ENCODE measurements at regions not wholly inside any gene's neighbourhood (a gene's known extent, or its start where the extent isn't known, plus 50 kb on each side); places are given as distances from the start of the nearest gene placed in this dataset.

DNA sequence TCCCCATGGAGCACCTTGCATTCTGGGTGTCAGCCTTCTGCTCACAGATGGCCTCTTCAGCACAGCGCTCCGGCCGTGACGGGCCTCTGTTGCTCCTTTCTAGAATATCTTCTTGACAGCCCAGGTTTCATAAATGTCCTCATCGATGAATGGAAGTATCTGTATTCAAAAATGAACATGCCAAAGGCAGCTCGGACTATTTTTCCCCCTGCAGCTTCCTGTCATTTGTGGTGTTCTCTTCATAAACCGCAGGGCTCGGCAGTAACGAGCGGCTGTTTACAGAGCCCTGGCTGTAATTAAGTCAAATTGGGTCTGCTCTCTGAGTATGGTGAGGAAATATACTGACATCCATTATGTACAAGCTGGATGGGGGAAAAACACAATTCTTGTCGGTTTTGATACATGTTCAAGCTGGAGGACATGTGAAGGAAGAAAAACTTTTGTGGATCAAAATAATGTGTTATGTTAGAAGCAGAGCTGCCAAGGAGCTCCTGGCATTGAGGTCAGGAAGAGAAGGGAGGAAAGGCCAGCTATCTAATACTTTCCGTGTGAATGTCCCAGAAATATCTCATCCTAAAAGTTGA is 154.1 kb upstream of the CD180 start:
- DNase-seq, result no peak

GRCh38 chr5:67350185-67350584 is 153.6 kb upstream of the CD180 start:
- no peak for DNase-seq

DNA sequence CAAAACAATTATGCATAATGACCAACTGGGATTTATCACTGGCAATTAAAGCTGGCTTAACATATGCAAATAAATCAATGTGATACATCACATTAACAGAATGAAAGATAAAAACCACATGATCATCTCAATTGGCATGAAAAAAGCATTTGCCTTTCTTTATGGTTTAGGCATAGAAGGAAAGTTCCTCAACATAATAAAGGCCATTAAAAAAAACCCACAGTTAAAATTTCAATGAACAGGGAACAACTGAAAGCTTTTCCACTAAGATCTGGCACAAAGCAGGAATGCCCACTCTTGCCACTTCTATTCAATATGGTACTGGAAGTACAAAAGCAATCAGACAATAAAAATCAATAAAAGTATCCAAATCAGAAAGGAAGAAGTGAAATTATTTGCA is 151.2 kb upstream of the CD180 start:
- DNase-seq, result no peak

GRCh38 chr5:67346611-67347010 is 150.0 kb upstream of the CD180 start:
- DNase-seq, result no peak

DNA sequence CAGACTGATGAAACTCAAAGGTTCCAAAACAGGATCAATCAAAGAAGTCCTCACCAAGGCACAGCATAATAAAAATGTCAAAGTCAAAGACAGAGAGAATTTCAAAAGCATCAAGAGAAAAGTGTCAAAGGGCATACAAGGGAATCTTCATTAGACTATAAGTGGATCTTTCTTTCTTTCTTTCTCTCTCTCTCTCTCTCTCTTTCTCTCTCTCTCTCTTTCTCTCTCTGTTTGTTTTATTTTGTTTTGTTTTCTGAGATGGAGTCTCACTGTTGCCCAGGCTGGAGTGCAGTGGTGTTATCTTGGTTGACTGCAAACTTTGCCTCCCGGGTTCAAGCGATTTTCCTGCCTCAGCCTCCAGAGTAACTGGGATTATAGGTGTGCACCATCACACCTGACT is 148.3 kb upstream of the CD180 start:
- DNase-seq, result no peak

- DNase-seq, result no peak
These were observed 147.2 kb upstream of the CD180 start for GRCh38 chr5:67343835-67344234.

DNA sequence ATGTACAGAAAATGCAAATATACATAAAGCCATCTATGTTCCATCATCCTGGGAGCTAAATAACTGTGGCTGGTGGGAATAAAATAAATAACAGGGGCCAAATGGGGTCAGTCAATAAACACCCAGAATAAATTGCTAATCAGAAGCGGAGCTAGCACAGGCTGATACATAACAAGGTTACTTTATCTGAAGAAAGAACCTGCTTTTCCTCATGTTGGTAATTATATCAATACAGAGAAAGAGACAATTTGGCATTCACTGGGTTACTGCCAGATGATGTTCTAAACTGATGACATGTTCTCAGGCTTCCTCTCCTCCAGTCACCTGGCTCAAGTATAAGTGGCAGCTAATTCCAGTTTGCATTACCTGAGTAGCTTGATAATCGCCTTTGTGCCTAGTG is 144.9 kb upstream of the CD180 start:
- no peak for DNase-seq

GRCh38 chr5:67339219-67339767 is 142.7 kb upstream of the CD180 start:
- DNase-seq, result no peak

DNA sequence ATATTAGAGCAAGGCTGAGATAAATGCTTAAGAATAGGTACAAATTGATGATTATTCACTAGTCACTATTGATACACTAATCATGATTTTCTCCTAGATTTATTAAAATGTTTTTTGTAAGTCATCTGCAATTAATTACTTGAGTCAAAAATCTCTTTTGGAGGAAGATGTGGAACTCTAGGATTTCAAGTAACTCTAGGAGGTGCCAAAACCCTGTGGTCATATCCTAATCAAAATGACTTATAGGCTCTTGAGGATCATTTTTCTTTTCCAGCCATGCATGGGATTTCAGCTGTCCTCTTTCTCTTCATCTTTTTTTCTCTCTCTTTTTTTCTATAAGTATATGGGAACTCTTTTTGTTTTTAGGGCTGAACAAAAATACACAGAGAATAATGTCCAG is 141.8 kb upstream of the CD180 start:
- DNase-seq, result no peak

GRCh38 chr5:67337751-67338150 is 141.2 kb upstream of the CD180 start:
- no peak for DNase-seq

DNA sequence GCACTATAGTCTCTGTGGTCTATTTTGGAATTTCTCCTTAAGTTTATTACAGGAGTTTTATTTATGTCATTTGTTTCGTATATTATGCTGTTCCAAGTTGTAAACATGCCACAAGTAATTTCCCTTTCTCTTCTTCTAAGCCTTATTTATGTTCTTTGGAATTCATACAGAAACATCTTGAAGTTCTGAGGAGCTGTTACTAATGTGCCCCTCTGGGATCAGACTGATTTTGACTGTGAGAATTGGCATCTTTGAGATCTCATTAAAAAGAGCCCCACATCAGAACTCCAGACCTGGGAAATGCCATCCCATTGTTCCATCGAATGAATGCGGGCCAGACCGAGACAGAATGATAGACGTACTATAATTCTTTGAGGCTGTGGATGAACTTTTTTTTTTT is 138.8 kb upstream of the CD180 start:
- DNase-seq, result no peak

DNA sequence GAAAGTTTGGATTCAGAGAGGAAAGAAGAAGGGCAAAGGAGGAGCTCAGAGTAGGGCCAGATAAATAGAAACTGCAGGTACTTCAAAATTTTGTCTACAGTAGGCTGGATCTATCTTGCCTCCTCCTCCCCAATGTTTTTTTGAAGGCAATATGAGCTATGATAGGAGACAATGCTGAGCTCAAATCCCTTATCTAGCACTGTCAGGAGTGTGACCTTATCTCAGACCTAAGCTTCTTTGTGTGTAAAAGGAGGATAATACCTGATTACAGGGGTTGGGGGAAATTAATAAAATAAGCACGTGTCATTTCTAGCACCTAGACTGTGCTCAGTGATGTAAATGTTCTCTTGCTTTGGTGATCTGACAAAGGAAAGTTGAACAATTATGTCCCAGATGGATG is 137.8 kb upstream of the CD180 start:
- DNase-seq, result no peak

- no peak for DNase-seq
These were observed 136.6 kb upstream of the CD180 start for GRCh38 chr5:67333171-67333570.

DNA sequence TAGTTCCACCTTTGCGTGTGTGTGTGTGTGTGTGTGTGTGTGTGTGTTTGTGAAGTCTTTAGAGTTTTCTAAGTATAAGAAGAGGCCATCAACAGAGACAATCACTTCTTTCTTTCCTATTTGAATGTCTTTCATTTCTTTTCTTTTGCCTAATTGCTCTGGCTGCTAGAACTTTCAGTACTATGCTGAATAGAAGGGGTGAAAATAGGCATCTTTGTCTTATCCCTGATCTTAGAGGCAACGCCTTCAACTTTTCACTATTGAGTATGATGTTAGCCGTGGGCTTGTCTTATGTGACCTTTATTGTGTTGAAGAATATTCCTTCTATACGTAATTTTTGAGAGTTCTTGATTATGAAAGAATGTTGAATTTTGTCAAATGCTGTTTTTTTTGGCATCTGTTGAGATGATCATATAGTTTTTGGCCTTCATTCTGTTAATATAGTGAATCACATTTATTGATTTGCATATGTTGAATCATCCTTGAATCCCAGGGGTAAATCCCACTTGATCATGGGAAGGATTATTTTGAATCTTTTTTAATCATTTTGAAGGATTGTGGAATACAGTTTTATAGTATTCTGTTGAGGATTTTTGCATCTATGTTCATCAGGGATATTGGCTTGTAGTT is 134.8 kb upstream of the CD180 start:
- DNase-seq, result no peak

DNA sequence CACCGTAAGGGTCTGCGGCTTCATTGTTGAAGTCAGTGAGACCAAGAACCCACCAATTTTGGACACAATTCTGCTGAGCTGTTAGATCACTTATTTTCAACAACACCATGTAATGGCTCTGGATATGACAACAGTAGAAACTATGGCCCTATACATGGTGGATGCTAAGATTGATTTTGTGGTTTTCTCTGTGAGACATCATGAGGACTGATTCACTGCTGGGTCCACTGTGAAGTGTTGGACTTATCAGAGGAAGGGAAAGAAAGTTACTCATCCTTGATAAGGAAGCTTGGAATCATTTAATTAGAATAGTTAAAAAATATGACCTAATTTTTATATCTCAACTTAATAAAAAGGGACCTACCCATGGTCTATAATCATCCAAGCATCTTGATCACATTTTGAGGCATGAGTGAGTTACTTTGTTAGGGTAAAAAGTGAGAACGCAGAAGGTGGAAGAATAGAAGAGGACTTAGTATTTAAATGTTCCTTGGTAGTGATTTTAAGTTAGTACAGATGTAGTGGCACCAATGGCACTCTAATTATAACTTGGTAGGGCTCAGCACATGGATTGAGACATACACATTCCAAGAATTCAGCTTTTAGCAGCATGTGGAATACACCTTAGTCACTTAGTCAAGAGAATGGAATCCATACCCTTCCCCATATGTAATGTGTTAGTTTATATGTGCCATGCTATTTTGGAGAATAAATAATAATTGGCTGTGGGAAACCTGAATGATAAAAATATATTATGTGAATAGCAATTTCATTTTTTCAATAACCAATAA is 123.5 kb upstream of the CD180 start:
- DNase-seq, result no peak

GRCh38 chr5:67318746-67319145 is 122.1 kb upstream of the CD180 start:
- no peak for DNase-seq

- no peak for DNase-seq
These were observed 121.0 kb upstream of the CD180 start for GRCh38 chr5:67317603-67318002.

DNA sequence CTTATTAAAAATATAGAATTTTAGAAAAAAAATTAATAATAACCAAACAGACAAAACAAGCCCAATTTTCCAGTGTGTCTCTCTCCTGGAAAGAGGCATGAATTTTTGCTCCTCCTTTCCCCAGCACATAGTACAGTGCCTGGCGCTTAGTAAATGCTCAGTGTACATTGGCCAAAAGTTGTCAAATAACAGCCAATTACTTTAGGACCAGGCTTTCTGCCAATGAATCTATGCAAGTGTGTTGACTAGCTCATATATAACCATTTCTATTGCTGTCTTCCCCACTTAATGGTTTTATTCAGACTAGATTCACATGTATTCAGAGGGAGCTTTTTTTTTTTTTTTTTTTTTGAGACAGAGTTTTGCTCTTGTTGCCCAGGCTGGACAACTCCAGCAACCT is 120.1 kb upstream of the CD180 start:
- no peak for DNase-seq

- no peak for DNase-seq
These were observed 118.7 kb upstream of the CD180 start for GRCh38 chr5:67315082-67315989.

DNA sequence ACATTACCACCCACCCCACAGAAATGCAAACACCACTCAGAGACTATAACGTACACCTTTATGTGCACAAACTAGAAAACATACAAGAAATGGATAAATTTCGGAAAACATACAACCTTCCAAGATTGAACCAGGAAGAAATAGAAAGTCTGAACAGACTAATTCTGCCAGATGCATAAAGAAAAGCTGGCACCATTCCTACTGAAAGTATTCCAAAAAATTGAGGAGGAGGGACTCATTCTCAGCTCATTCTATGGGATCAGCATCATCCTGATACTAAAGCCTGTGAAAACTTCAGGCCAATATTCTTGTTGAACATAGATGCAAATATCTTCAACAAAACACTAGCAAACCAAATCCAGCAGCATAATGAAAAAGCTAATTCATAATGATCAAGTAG is 115.1 kb upstream of the CD180 start:
- DNase-seq, result no peak

DNA sequence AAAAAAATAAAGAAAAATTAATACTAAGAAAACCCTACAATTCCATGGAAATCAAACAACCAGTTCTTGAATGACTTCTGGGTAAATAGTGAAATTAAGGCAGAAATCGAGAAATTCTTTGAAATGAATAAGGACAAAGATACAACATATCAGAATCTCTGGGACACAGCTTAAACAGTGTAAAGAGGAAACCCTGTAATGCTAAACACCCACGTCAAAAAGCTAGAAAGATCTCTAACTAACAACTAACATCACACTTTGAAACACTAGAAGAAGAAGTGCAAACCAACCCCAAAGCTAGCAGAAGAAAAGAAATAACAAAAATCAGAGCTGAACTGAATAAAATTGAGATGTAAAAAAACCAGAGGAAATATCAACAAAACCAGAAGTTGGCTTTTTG is 114.6 kb upstream of the CD180 start:
- DNase-seq, result no peak

- DNase-seq, result no peak
These were observed 114.1 kb upstream of the CD180 start for GRCh38 chr5:67310740-67311139.

DNA sequence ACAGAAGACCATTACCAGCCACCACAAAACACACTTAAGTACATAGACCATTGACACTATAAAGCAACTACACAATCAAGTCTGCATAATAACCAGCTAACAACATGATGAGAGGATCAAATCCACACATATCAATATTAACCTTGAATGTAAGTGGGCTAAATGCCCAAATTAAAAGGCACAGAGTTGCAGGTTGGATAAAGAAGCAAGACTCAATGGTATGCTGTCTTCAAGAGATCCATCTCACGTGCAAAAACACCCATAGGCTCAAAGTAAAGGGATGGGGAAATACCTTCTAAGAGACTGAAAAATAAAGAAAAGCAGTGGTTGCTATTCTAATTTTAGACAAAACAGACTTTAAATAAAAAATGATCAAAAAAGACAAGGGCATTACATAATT is 113.6 kb upstream of the CD180 start:
- DNase-seq, result no peak

Data from activated CD4-positive, alpha-beta T cell treated with anti-CD3 and anti-CD28 coated beads for 4 hours (primary cell).